Medulla oblongata (tissue), 1 donor: ENCODE measurements at regions not wholly inside any gene's neighbourhood (a gene's known extent, or its start where the extent isn't known, plus 50 kb on each side); places are given as distances from the start of the nearest gene placed in this dataset.

ENCODE experiments used
- DNase-seq: peaks from one replicate; pipeline ENCODE4 v3.0.0-alpha.2; 2015; ENCODE audit errors: extremely low spot score

GRCh38 chr20:60321601-60322000 is 363.4 kb downstream of the CDH26 start:
- DNase-seq = no peak

GRCh38 chr20:60326821-60327220 is 368.6 kb downstream of the CDH26 start:
- no peak for DNase-seq

- no peak for DNase-seq
Observed at GRCh38 chr20:60327971-60328660, 369.9 kb downstream of the CDH26 start.

GRCh38 chr20:60330461-60330860 is 372.2 kb downstream of the CDH26 start:
- DNase-seq = no peak

GRCh38 chr20:60331688-60332300 is 373.6 kb downstream of the CDH26 start:
- peak; percentile 85 for DNase-seq

- DNase-seq = no peak
Observed at GRCh38 chr20:60332523-60332922, 374.3 kb downstream of the CDH26 start.

- DNase-seq = no peak
Observed at GRCh38 chr20:60334911-60335310, 376.7 kb downstream of the CDH26 start.

- no peak for DNase-seq
Observed at GRCh38 chr20:60338556-60338955, 380.3 kb downstream of the CDH26 start.

- no peak for DNase-seq
Observed at GRCh38 chr20:60339738-60340137, 381.5 kb downstream of the CDH26 start.

GRCh38 chr20:60340232-60340631 is 382.0 kb downstream of the CDH26 start:
- no peak for DNase-seq

GRCh38 chr20:60341062-60341461 is 382.8 kb downstream of the CDH26 start:
- DNase-seq = no peak

- no peak for DNase-seq
Observed at GRCh38 chr20:60345106-60345505, 386.9 kb downstream of the CDH26 start.

GRCh38 chr20:60349418-60349817 is 391.2 kb downstream of the CDH26 start:
- DNase-seq = no peak

GRCh38 chr20:60352017-60352416 is 393.8 kb downstream of the CDH26 start:
- DNase-seq = no peak

- DNase-seq = no peak
Observed at GRCh38 chr20:60352596-60352995, 394.4 kb downstream of the CDH26 start.

GRCh38 chr20:60354024-60354580 is 395.9 kb downstream of the CDH26 start:
- DNase-seq = no peak

GRCh38 chr20:60358101-60358500 is 399.9 kb downstream of the CDH26 start:
- no peak for DNase-seq

GRCh38 chr20:60359010-60359409 is 400.8 kb downstream of the CDH26 start:
- DNase-seq = no peak

- DNase-seq = no peak
Observed at GRCh38 chr20:60361761-60362395, 403.7 kb downstream of the CDH26 start.

GRCh38 chr20:60362531-60362930 is 404.3 kb downstream of the CDH26 start:
- no peak for DNase-seq

- DNase-seq = no peak
Observed at GRCh38 chr20:60363698-60364097, 405.5 kb downstream of the CDH26 start.

GRCh38 chr20:60365064-60365666 is 406.9 kb downstream of the CDH26 start:
- DNase-seq = peak; percentile 17
